ENCODE measurements at regions not wholly inside any gene's neighbourhood (a gene's known extent, or its start where the extent isn't known, plus 50 kb on each side); places are given as distances from the start of the nearest gene placed in this dataset.

DNA sequence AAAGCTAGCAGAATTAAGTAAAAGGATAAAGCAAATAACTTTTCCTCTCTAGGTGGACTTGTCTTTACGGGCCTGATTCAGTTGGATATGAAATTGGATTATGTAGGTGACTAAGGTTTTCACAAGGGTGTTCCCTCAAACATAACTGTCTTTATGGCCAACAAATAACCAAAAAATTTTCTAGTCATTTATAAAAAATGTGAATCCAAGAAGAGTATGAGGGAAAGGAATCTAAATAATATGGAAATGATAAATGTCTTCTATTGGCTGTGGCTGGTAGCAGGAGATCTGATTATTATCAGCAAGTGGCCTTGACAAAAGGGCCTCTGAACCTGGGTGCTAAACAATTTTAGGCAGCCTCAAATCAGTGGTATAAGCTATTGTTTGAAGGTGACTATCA is 594.0 kb upstream of the UBE2E2 start:
- no peak for TF ChIP-seq CTCF (IDR thresholded peaks at IDR 0.05; ENCODE audit: low read length)
- no peak for TF ChIP-seq EZH2 (IDR thresholded peaks at IDR 0.05; ENCODE audit: borderline replicate concordance, low read length)
